Keratinocyte (primary cell): ENCODE measurements at regions not wholly inside any gene's neighbourhood (a gene's known extent, or its start where the extent isn't known, plus 50 kb on each side); places are given as distances from the start of the nearest gene placed in this dataset.

Experiments used
- DNase-seq: peaks from one replicate; pipeline ENCODE4 v3.0.0-alpha.2; 2011; ENCODE audit warnings: low read depth, missing footprints, low spot score
- FAIRE-seq: peaks from 2 replicates; lab custom pipeline; 2011; peaks lifted over from hg19 to GRCh38; lab: Jason Lieb, UNC
- H2AFZ ChIP-seq: 2 replicates; pipeline ENCODE4 v1.6.0; 2012; ENCODE audit warnings: low read length, control low read depth, inconsistent platforms; ENCODE audit not compliant: control insufficient read depth
- H3K27ac ChIP-seq: 2 replicates; pipeline ENCODE4 v1.5.1; 2011; ENCODE audit warnings: low read length; ENCODE audit not compliant: control insufficient read depth, insufficient read depth
- H3K27me3 ChIP-seq: 3 replicates; pipeline ENCODE4 v1.6.0; 2011; ENCODE audit warnings: low read length; ENCODE audit not compliant: control insufficient read depth, insufficient read depth; ENCODE audit errors: extremely low read depth
- H3K36me3 ChIP-seq, 2 experiments: 2 replicates in 1 of 2; 3 replicates in 1 of 2; pipeline ENCODE4 v1.5.1; 2011; ENCODE audit warnings: low read length in 2 of 2, mild to moderate bottlenecking in 1 of 2; ENCODE audit not compliant: control insufficient read depth in 2 of 2, insufficient read depth in 2 of 2; ENCODE audit errors: extremely low read depth in 1 of 2
- H3K4me1 ChIP-seq: 3 replicates; pipeline ENCODE4 v1.5.1; 2011; ENCODE audit warnings: low read length; ENCODE audit not compliant: control insufficient read depth, insufficient read depth; ENCODE audit errors: extremely low read depth
- H3K4me2 ChIP-seq: 3 replicates; pipeline ENCODE4 v1.6.0; 2011; ENCODE audit warnings: low read depth, low read length; ENCODE audit not compliant: control insufficient read depth, insufficient read depth; ENCODE audit errors: extremely low read depth
- H3K4me3 ChIP-seq, 3 experiments: fragments of 200-600 bp in 1 of 3; sonication (generic) in 1 of 3; 2 replicates in 2 of 3; 3 replicates in 1 of 3; pipeline ENCODE4 v1.5.1; 2011 to 2016; ENCODE audit warnings: low read length in 3 of 3, mild to moderate bottlenecking in 3 of 3, control low read depth in 2 of 3, inconsistent platforms in 1 of 3, low read depth in 1 of 3, mixed read lengths in 1 of 3, mixed run types in 1 of 3, moderate library complexity in 1 of 3; ENCODE audit not compliant: control insufficient read depth in 2 of 3, insufficient read depth in 2 of 3; ENCODE audit errors: extremely low read depth in 1 of 3
- H3K79me2 ChIP-seq: 2 replicates; pipeline ENCODE4 v1.6.0; 2012; ENCODE audit warnings: low read length; ENCODE audit not compliant: control insufficient read depth, insufficient read depth
- H3K9ac ChIP-seq: 3 replicates; pipeline ENCODE4 v1.6.0; 2011; ENCODE audit warnings: low read length; ENCODE audit not compliant: control insufficient read depth, insufficient read depth; ENCODE audit errors: extremely low read depth
- H3K9me1 ChIP-seq: 3 replicates; pipeline ENCODE4 v1.6.0; 2011; ENCODE audit warnings: low read length; ENCODE audit not compliant: control insufficient read depth, insufficient read depth; ENCODE audit errors: extremely low read depth
- H3K9me3 ChIP-seq: 2 replicates; pipeline ENCODE4 v1.5.1; 2012; ENCODE audit warnings: low read depth, low read length; ENCODE audit not compliant: control insufficient read depth
- H4K20me1 ChIP-seq: 3 replicates; pipeline ENCODE4 v1.6.0; 2011; ENCODE audit warnings: low read length; ENCODE audit not compliant: control insufficient read depth, insufficient read depth; ENCODE audit errors: extremely low read depth
- CTCF ChIP-seq, 3 experiments: IDR thresholded peaks in 1 of 3; conservative IDR thresholded peaks in 1 of 3; optimal IDR thresholded peaks in 1 of 3; 2 replicates in 2 of 3; 3 replicates in 1 of 3; pipeline versions ENCODE3 to v1.5.1; 2011; ENCODE audit warnings: low read length in 3 of 3, mild to moderate bottlenecking in 3 of 3, moderate library complexity in 2 of 3, control low read depth in 1 of 3, inconsistent platforms in 1 of 3; ENCODE audit not compliant: insufficient read depth in 2 of 3; ENCODE audit errors: extremely low read depth in 1 of 3
- EZH2 ChIP-seq: IDR thresholded peaks from one replicate; pipeline ENCODE4 v1.6.1; 2012; ENCODE audit warnings: inconsistent platforms, mild to moderate bottlenecking, low read length, moderate library complexity
- dilution Hi-C: fragments of 300-500 bp; cut with MboI; formaldehyde crosslinking; loops from one replicate; pipeline ENCODE4 v1.7.0; 2020; ENCODE audit warnings: low sequenced_read_pairs; ENCODE audit not compliant: extremely low pct_ligation_motif_present

DNA sequence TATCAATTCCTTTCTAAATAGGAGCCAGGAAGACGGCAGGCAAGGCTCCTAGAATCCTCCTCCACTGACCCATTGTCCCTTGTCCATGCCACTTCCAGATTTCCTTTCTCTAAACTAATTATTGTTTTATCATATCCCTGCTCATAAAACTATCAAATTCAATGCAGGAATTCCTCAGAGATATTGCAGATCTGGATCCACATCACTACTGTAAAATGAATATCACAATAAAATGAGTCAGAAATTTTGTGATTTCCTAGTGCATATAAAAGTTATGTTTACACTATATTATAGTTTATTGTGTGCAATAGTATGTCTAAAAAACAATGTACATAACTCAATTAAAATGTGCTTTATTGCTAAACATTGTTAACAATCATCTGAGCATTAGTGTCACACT lies 498.7 kb upstream of the NEGR1 start:
- H3K36me3 ChIP-seq = no peaks in the 10 kb centered on the region
- no peaks in the 10 kb centered on the region for H3K9me1 ChIP-seq
- DNase-seq = no peak
- no peak for FAIRE-seq
- no peak overlapping the region for H3K4me3 ChIP-seq
- H3K27ac ChIP-seq = no peak overlapping the region
- H4K20me1 ChIP-seq = no peaks in the 10 kb centered on the region
- H3K9ac ChIP-seq = no peak overlapping the region
- H3K79me2 ChIP-seq = no peaks in the 10 kb centered on the region
- no peak overlapping the region for H2AFZ ChIP-seq
- no peaks in the 10 kb centered on the region for H3K4me1 ChIP-seq
- no peak overlapping the region for H3K4me2 ChIP-seq
- no peaks in the 10 kb centered on the region for H3K9me3 ChIP-seq
- no peak for TF ChIP-seq EZH2
- no peak for TF ChIP-seq CTCF (optimal IDR thresholded peaks at IDR 0.05 in 1 of 3, IDR thresholded peaks at IDR 0.05 in 1 of 3, conservative IDR thresholded peaks at IDR 0.05 in 1 of 3; ENCODE audit: extremely low read depth in 1 of 3, insufficient read depth in 2 of 3, low read length in 3 of 3)
- dilution Hi-C loops = no loop called here
- H3K27me3 ChIP-seq = no peaks in the 10 kb centered on the region

- Histone ChIP-seq H3K4me2 (no peak overlapping the region), H3K27ac (no peak overlapping the region), H4K20me1 (no peaks in the 10 kb centered on the region), H3K9ac (no peak overlapping the region), H2AFZ (no peak overlapping the region), H3K9me1 (no peaks in the 10 kb centered on the region), H3K9me3 (no peaks in the 10 kb centered on the region), H3K36me3 (no peaks in the 10 kb centered on the region), H3K4me1 (no peaks in the 10 kb centered on the region), H3K27me3 (no peaks in the 10 kb centered on the region), H3K79me2 (no peaks in the 10 kb centered on the region), H3K4me3 (no peak overlapping the region)
- dilution Hi-C loops = no loop called here
- FAIRE-seq (no peak), DNase-seq (no peak)
- TF ChIP-seq EZH2 = no peak
- no peak for TF ChIP-seq CTCF (optimal IDR thresholded peaks at IDR 0.05 in 1 of 3, IDR thresholded peaks at IDR 0.05 in 1 of 3, conservative IDR thresholded peaks at IDR 0.05 in 1 of 3; ENCODE audit: extremely low read depth in 1 of 3, insufficient read depth in 2 of 3, low read length in 3 of 3)
These were observed 497.9 kb upstream of the NEGR1 start for GRCh38 chr1:72780212-72780611.
